LoVo (cell line): ENCODE measurements at regions not wholly inside any gene's neighbourhood (a gene's known extent, or its start where the extent isn't known, plus 50 kb on each side); places are given as distances from the start of the nearest gene placed in this dataset.

Experiments used
- DNase-seq: peaks from one replicate; pipeline ENCODE4 v3.0.0-alpha.2; 2016; ENCODE audit warnings: low spot score

GRCh38 chr2:200255549-200255948, 50.9 kb upstream of the SPATS2L start:
- DNase-seq: no peak
